ENCODE measurements at regions not wholly inside any gene's neighbourhood (a gene's known extent, or its start where the extent isn't known, plus 50 kb on each side); places are given as distances from the start of the nearest gene placed in this dataset.

GRCh38 chr5:38736089-38736488 lies 109.7 kb upstream of the OSMR start:
- TF ChIP-seq CTCF (IDR thresholded peaks at IDR 0.05) (no peak), EZH2 (IDR thresholded peaks at IDR 0.05; ENCODE audit: borderline replicate concordance, insufficient read depth, low read depth, low read length, poor library complexity, severe bottlenecking) (no peak)
